ENCODE measurements at regions not wholly inside any gene's neighbourhood (a gene's known extent, or its start where the extent isn't known, plus 50 kb on each side); places are given as distances from the start of the nearest gene placed in this dataset.

GRCh38 chr18:78292618-78293380, 686.8 kb upstream of the SALL3 start:
- TF ChIP-seq POLR2A (IDR thresholded peaks at IDR 0.05): no peak
- TF ChIP-seq, protein P1, sequence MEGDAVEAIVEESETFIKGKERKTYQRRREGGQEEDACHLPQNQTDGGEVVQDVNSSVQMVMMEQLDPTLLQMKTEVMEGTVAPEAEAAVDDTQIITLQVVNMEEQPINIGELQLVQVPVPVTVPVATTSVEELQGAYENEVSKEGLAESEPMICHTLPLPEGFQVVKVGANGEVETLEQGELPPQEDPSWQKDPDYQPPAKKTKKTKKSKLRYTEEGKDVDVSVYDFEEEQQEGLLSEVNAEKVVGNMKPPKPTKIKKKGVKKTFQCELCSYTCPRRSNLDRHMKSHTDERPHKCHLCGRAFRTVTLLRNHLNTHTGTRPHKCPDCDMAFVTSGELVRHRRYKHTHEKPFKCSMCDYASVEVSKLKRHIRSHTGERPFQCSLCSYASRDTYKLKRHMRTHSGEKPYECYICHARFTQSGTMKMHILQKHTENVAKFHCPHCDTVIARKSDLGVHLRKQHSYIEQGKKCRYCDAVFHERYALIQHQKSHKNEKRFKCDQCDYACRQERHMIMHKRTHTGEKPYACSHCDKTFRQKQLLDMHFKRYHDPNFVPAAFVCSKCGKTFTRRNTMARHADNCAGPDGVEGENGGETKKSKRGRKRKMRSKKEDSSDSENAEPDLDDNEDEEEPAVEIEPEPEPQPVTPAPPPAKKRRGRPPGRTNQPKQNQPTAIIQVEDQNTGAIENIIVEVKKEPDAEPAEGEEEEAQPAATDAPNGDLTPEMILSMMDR (IDR thresholded peaks at IDR 0.05): no peak
